Suprapubic skin (tissue), 4 donors: ENCODE measurements at regions not wholly inside any gene's neighbourhood (a gene's known extent, or its start where the extent isn't known, plus 50 kb on each side); places are given as distances from the start of the nearest gene placed in this dataset.

Experiments
- DNase-seq, 2 donors: peaks; one replicate each; pipeline ENCODE4 v3.0.0-alpha.2; 2019; ENCODE audit warnings: low spot score in 2 of 2
- H3K27ac ChIP-seq: fragments of 200-600 bp; sonication (generic); one replicate; pipeline ENCODE4 v1.5.1; 2019
- H3K27me3 ChIP-seq: fragments of 200-600 bp; sonication (generic); one replicate; pipeline ENCODE4 v1.5.1; 2019
- H3K36me3 ChIP-seq: fragments of 200-600 bp; sonication (generic); one replicate; pipeline ENCODE4 v1.5.1; 2019
- H3K4me1 ChIP-seq: fragments of 200-600 bp; sonication (generic); one replicate; pipeline ENCODE4 v1.5.1; 2019
- H3K4me3 ChIP-seq: fragments of 200-600 bp; sonication (generic); one replicate; pipeline ENCODE4 v1.5.1; 2019; ENCODE audit warnings: mild to moderate bottlenecking
- H3K9me3 ChIP-seq: fragments of 200-600 bp; sonication (generic); one replicate; pipeline ENCODE4 v1.5.1; 2019
- CTCF ChIP-seq, 2 donors: fragments of 200-600 bp in 1 of 2; fragments of 450-650 bp in 1 of 2; sonication (generic) in 1 of 2; IDR thresholded peaks; one replicate each; pipeline ENCODE4 v1.5.1; 2016 to 2019; ENCODE audit warnings: antibody characterized with exemption in 2 of 2, mild to moderate bottlenecking in 1 of 2, moderate library complexity in 1 of 2
- EP300 ChIP-seq: sonication (generic); formaldehyde crosslinking; IDR thresholded peaks from one replicate; pipeline ENCODE4 v1.6.1; 2017; ENCODE audit warnings: antibody characterized with exemption
- POLR2A ChIP-seq, 2 donors: fragments of 450-650 bp; IDR thresholded peaks; one replicate each; pipeline ENCODE4 v1.6.1; 2017; ENCODE audit warnings: antibody characterized with exemption in 2 of 2, mild to moderate bottlenecking in 2 of 2, moderate library complexity in 2 of 2
- POLR2AphosphoS5 ChIP-seq, 3 donors: sonication (generic); formaldehyde crosslinking; IDR thresholded peaks; one replicate each; pipeline ENCODE4 v1.6.1; 2017; ENCODE audit warnings: antibody characterized with exemption in 3 of 3
- WGBS: methylation state at CpG from one replicate; pipeline ENCODE4 v1.1.5; 2018; 5-methylcytosine and 5-hydroxymethylcytosine counted together

DNA sequence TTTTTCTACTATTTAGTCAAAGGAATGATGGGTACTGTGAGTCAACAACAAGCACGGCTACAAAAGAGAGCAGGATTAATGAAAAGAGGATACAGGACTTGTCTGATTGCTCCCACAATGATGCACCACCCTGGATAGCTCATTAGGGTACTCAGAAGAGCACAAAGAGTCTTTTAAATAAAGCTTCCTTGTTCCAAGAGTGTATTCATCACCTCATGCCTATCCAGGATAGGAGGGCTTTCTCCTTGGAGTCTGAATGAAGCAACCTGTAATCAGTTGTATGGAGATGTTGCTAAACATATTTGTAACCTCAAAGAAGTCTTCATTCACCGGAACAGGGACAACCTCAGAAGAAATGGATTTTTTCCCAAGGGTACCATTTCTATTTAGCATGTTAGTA is 219.5 kb upstream of the TMEM161B start:
- WGBS = 70% methylated on average over 2 of the region's 2 CpGs
- Histone ChIP-seq H3K9me3 (no peaks in the 10 kb centered on the region), H3K36me3 (no peaks in the 10 kb centered on the region), H3K27ac (no peak overlapping the region), H3K4me3 (no peak overlapping the region), H3K4me1 (no peaks in the 10 kb centered on the region), H3K27me3 (no peaks in the 10 kb centered on the region)
- no peak for DNase-seq
- TF ChIP-seq EP300 (no peak), POLR2A (IDR thresholded peaks at IDR 0.05) (no peak), CTCF (IDR thresholded peaks at IDR 0.05) (no peak), POLR2AphosphoS5 (IDR thresholded peaks at IDR 0.05) (no peak)

- no peaks in the 10 kb centered on the region for H3K27me3 ChIP-seq
- 94% methylated on average over 4 of the region's 4 CpGs for WGBS
- no peak for DNase-seq
- TF ChIP-seq POLR2AphosphoS5 (IDR thresholded peaks at IDR 0.05) (no peak), POLR2A (IDR thresholded peaks at IDR 0.05) (no peak), EP300 (no peak), CTCF (IDR thresholded peaks at IDR 0.05) (no peak)
- H3K4me1 ChIP-seq = no peaks in the 10 kb centered on the region
- H3K4me3 ChIP-seq = no peak overlapping the region
- no peak overlapping the region for H3K27ac ChIP-seq
- H3K9me3 ChIP-seq = no peaks in the 10 kb centered on the region
- no peaks in the 10 kb centered on the region for H3K36me3 ChIP-seq
Measured at GRCh38 chr5:88487066-88487465, 218.4 kb upstream of the TMEM161B start.

GRCh38 chr5:88486431-88486830 is 217.8 kb upstream of the TMEM161B start:
- no peak overlapping the region for H3K4me3 ChIP-seq
- no peak overlapping the region for H3K27ac ChIP-seq
- H3K36me3 ChIP-seq = no peaks in the 10 kb centered on the region
- H3K9me3 ChIP-seq = no peaks in the 10 kb centered on the region
- H3K4me1 ChIP-seq = no peaks in the 10 kb centered on the region
- no peak for DNase-seq
- no peak for TF ChIP-seq EP300
- no peak for TF ChIP-seq CTCF (IDR thresholded peaks at IDR 0.05)
- no peak for TF ChIP-seq POLR2A (IDR thresholded peaks at IDR 0.05)
- no peak for TF ChIP-seq POLR2AphosphoS5 (IDR thresholded peaks at IDR 0.05)
- H3K27me3 ChIP-seq = no peaks in the 10 kb centered on the region
- 62% methylated on average over 3 of the region's 3 CpGs for WGBS

DNA sequence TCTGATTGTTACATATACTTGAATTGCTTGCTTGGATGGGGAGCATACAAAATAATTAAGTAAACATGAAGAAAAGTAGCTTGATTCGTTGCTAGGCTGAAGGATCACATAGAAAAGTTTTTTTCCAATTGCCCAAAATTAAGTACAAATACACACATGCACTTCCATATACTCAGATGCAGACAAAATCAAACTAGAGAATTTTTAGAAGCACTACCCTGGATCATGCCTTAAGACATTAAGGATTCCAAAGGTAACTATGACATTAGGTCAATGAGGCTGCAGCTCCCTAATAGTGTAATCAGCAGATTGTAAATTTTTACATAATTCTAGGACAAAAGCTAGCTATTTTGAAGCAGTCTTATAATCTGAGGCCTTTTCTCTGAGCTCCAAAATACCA is 216.9 kb upstream of the TMEM161B start:
- no peak overlapping the region for H3K4me3 ChIP-seq
- H3K4me1 ChIP-seq = no peaks in the 10 kb centered on the region
- no peaks in the 10 kb centered on the region for H3K9me3 ChIP-seq
- H3K27me3 ChIP-seq = no peaks in the 10 kb centered on the region
- H3K36me3 ChIP-seq = no peaks in the 10 kb centered on the region
- 51% methylated on average over 1 of the region's 1 CpG for WGBS
- no peak overlapping the region for H3K27ac ChIP-seq
- TF ChIP-seq EP300 = no peak
- no peak for TF ChIP-seq CTCF (IDR thresholded peaks at IDR 0.05)
- TF ChIP-seq POLR2AphosphoS5 (IDR thresholded peaks at IDR 0.05) = no peak
- TF ChIP-seq POLR2A (IDR thresholded peaks at IDR 0.05) = no peak
- no peak for DNase-seq

- TF ChIP-seq EP300 (no peak), CTCF (IDR thresholded peaks at IDR 0.05) (no peak), POLR2A (IDR thresholded peaks at IDR 0.05) (no peak)
- no peaks in the 10 kb centered on the region for H3K27me3 ChIP-seq
- no peaks in the 10 kb centered on the region for H3K4me1 ChIP-seq
- H3K4me3 ChIP-seq = no peak overlapping the region
- H3K27ac ChIP-seq = no peak overlapping the region
- H3K9me3 ChIP-seq = no peaks in the 10 kb centered on the region
- DNase-seq = no peak
- no peaks in the 10 kb centered on the region for H3K36me3 ChIP-seq
- 82% methylated on average over 10 of the region's 10 CpGs for WGBS
Measured at GRCh38 chr5:88483964-88484672, 215.5 kb upstream of the TMEM161B start.
